ENCODE measurements at regions not wholly inside any gene's neighbourhood (a gene's known extent, or its start where the extent isn't known, plus 50 kb on each side); places are given as distances from the start of the nearest gene placed in this dataset.

GRCh38 chr7:25558605-25559004 lies 330.3 kb upstream of the NPVF start:
- peaks cover 23% of the 10 kb centered on the region for H3K27me3 Mint-ChIP-seq (ENCODE audit: low read depth)
- no peak overlapping the region for H3K27ac Mint-ChIP-seq
- H3K4me3 Mint-ChIP-seq: no peak overlapping the region
- H3K4me1 Mint-ChIP-seq: peaks cover 34% of the 10 kb centered on the region
- no peak for DNase-seq (ENCODE audit: low spot score in 2 of 2, unreplicated experiment in 2 of 2)
- TF ChIP-seq CTCF (IDR thresholded peaks at IDR 0.05; ENCODE audit: unreplicated experiment): no peak
- H3K9me3 Mint-ChIP-seq: peaks cover 9% of the 10 kb centered on the region
- no peaks in the 10 kb centered on the region for H3K36me3 Mint-ChIP-seq

- no peak for TF ChIP-seq CTCF (IDR thresholded peaks at IDR 0.05; ENCODE audit: unreplicated experiment)
- Mint-ChIP-seq H3K27me3 (ENCODE audit: low read depth) (peaks cover 20% of the 10 kb centered on the region), H3K4me3 (no peak overlapping the region), H3K27ac (no peak overlapping the region), H3K9me3 (peaks cover 9% of the 10 kb centered on the region), H3K4me1 (peaks cover 28% of the 10 kb centered on the region), H3K36me3 (no peaks in the 10 kb centered on the region)
- no peak for DNase-seq (ENCODE audit: low spot score in 2 of 2, unreplicated experiment in 2 of 2)
These were observed 331.5 kb upstream of the NPVF start for GRCh38 chr7:25559581-25560367.

- no peak for DNase-seq (ENCODE audit: low spot score in 2 of 2, unreplicated experiment in 2 of 2)
- no peaks in the 10 kb centered on the region for H3K36me3 Mint-ChIP-seq
These were observed 334.4 kb upstream of the NPVF start for GRCh38 chr7:25562673-25563182.

GRCh38 chr7:25565002-25565401 lies 336.7 kb upstream of the NPVF start:
- H3K9me3 Mint-ChIP-seq: peaks cover under 1% of the 10 kb centered on the region
- no peak overlapping the region for H3K27ac Mint-ChIP-seq
- H3K27me3 Mint-ChIP-seq (ENCODE audit: low read depth): peaks cover 20% of the 10 kb centered on the region
- H3K4me3 Mint-ChIP-seq: no peak overlapping the region
- H3K36me3 Mint-ChIP-seq: no peaks in the 10 kb centered on the region
- H3K4me1 Mint-ChIP-seq: peaks cover 21% of the 10 kb centered on the region
- no peak for DNase-seq (ENCODE audit: low spot score in 2 of 2, unreplicated experiment in 2 of 2)
- TF ChIP-seq CTCF (IDR thresholded peaks at IDR 0.05; ENCODE audit: unreplicated experiment): no peak

More at GRCh38 chr7:25562673-25563182, 334.4 kb upstream of the NPVF start:
- Mint-ChIP-seq H3K27me3 (ENCODE audit: low read depth) (peaks cover 20% of the 10 kb centered on the region), H3K4me3 (no peak overlapping the region), H3K4me1 (peaks cover 27% of the 10 kb centered on the region), H3K27ac (no peak overlapping the region), H3K9me3 (peaks cover 9% of the 10 kb centered on the region)
- no peak for TF ChIP-seq CTCF (IDR thresholded peaks at IDR 0.05; ENCODE audit: unreplicated experiment)

GRCh38 chr7:25565949-25566348 lies 337.7 kb upstream of the NPVF start:
- H3K27me3 Mint-ChIP-seq (ENCODE audit: low read depth): peaks cover 14% of the 10 kb centered on the region
- H3K9me3 Mint-ChIP-seq: no peaks in the 10 kb centered on the region
- peak overlapping the region; percentile 51 for H3K4me3 Mint-ChIP-seq
- H3K4me1 Mint-ChIP-seq: peaks cover 21% of the 10 kb centered on the region
- DNase-seq (ENCODE audit: low spot score in 2 of 2, unreplicated experiment in 2 of 2): peak; percentile 38 to 80
- H3K27ac Mint-ChIP-seq: peak overlapping the region; percentile 61
- peak; percentile 100 for TF ChIP-seq CTCF (IDR thresholded peaks at IDR 0.05; ENCODE audit: unreplicated experiment)
- no peaks in the 10 kb centered on the region for H3K36me3 Mint-ChIP-seq

Data from mesothelial cell of epicardium (in vitro differentiated cells).